Sigmoid colon (tissue), 4 donors: ENCODE measurements at regions not wholly inside any gene's neighbourhood (a gene's known extent, or its start where the extent isn't known, plus 50 kb on each side); places are given as distances from the start of the nearest gene placed in this dataset.

Experiments used
- CTCF ChIP-seq, 4 experiments: fragments of 450-650 bp in 3 of 4; fragments of 200-600 bp in 1 of 4; IDR thresholded peaks; one replicate each; pipeline ENCODE4 v1.5.1; 2016 to 2019; ENCODE audit warnings: antibody characterized with exemption in 4 of 4, mild to moderate bottlenecking in 3 of 4, moderate library complexity in 2 of 4
- EP300 ChIP-seq, 4 donors: sonication (generic); formaldehyde crosslinking; IDR thresholded peaks; one replicate each; pipeline ENCODE4 v1.6.1; 2017; ENCODE audit warnings: antibody characterized with exemption in 4 of 4
- POLR2AphosphoS5 ChIP-seq, 4 donors: sonication (generic); formaldehyde crosslinking; IDR thresholded peaks; one replicate each; pipeline ENCODE4 v1.6.1; 2017; ENCODE audit warnings: antibody characterized with exemption in 4 of 4

DNA sequence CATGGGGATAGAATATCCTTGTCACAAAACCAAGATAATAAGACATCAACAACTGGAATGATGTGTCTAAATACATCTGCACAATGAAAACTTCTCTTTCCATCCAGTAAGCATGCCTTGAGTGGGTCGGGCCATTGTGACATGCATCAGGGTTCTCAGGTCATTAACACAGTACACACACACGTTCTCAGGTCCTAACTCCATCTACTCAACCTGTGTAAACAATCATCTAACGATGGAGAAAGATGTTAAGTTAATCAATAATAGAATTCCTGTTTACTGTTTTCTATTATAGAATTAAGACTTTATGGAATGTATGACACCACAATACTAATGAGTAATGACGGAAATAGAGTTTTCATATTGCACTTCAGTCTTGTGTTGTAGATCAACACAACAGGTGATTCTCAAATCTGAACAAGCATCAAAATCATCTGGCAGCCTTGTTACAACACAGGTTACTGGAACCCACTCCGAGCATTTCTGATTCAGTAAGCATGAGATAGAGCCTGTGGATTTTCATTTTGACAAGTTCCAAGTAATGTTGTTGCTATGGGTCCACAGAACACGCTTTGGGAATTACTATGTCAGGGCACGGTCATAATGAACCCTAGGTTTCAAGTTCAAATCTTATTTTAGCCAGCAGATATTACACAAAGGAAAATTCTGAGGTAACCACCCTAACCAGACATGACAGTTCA, 315.8 kb upstream of the TEX13C start:
- TF ChIP-seq CTCF (IDR thresholded peaks at IDR 0.05) (no peak), POLR2AphosphoS5 (IDR thresholded peaks at IDR 0.05) (no peak), EP300 (IDR thresholded peaks at IDR 0.05) (no peak)
